ENCODE measurements at regions not wholly inside any gene's neighbourhood (a gene's known extent, or its start where the extent isn't known, plus 50 kb on each side); places are given as distances from the start of the nearest gene placed in this dataset.

GRCh38 chr7:110388457-110388856, 702.5 kb upstream of the LRRN3 start:
- no peak overlapping the region for H3K27ac Mint-ChIP-seq
- no peaks in the 10 kb centered on the region for H3K4me1 Mint-ChIP-seq
- no peaks in the 10 kb centered on the region for H3K9me3 Mint-ChIP-seq
- no peak overlapping the region for H3K4me3 Mint-ChIP-seq
- CTCF ChIA-PET, result no interaction called here
- intact Hi-C loops (cut with micrococcal nuclease), result no loop called here
- POLR2A ChIA-PET, result no interaction called here
- H3K36me3 Mint-ChIP-seq (ENCODE audit: low read depth), result no peaks in the 10 kb centered on the region
- no peak for DNase-seq
- no peaks in the 10 kb centered on the region for H3K27me3 Mint-ChIP-seq
- TF ChIP-seq, protein P1, sequence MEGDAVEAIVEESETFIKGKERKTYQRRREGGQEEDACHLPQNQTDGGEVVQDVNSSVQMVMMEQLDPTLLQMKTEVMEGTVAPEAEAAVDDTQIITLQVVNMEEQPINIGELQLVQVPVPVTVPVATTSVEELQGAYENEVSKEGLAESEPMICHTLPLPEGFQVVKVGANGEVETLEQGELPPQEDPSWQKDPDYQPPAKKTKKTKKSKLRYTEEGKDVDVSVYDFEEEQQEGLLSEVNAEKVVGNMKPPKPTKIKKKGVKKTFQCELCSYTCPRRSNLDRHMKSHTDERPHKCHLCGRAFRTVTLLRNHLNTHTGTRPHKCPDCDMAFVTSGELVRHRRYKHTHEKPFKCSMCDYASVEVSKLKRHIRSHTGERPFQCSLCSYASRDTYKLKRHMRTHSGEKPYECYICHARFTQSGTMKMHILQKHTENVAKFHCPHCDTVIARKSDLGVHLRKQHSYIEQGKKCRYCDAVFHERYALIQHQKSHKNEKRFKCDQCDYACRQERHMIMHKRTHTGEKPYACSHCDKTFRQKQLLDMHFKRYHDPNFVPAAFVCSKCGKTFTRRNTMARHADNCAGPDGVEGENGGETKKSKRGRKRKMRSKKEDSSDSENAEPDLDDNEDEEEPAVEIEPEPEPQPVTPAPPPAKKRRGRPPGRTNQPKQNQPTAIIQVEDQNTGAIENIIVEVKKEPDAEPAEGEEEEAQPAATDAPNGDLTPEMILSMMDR (IDR thresholded peaks at IDR 0.05), result no peak
- ATAC-seq (ENCODE audit: low read depth), result no peak

GRCh38 chr7:110396021-110396420, 694.9 kb upstream of the LRRN3 start:
- Mint-ChIP-seq H3K36me3 (ENCODE audit: low read depth) (no peaks in the 10 kb centered on the region), H3K27me3 (no peaks in the 10 kb centered on the region), H3K4me3 (no peak overlapping the region), H3K4me1 (no peaks in the 10 kb centered on the region), H3K27ac (no peak overlapping the region), H3K9me3 (no peaks in the 10 kb centered on the region)
- ChIA-PET CTCF (no interaction called here), POLR2A (no interaction called here)
- intact Hi-C loops (cut with micrococcal nuclease), result no loop called here
- DNase-seq (no peak), ATAC-seq (ENCODE audit: low read depth) (no peak)
- TF ChIP-seq, protein P1 (IDR thresholded peaks at IDR 0.05), result no peak

DNA sequence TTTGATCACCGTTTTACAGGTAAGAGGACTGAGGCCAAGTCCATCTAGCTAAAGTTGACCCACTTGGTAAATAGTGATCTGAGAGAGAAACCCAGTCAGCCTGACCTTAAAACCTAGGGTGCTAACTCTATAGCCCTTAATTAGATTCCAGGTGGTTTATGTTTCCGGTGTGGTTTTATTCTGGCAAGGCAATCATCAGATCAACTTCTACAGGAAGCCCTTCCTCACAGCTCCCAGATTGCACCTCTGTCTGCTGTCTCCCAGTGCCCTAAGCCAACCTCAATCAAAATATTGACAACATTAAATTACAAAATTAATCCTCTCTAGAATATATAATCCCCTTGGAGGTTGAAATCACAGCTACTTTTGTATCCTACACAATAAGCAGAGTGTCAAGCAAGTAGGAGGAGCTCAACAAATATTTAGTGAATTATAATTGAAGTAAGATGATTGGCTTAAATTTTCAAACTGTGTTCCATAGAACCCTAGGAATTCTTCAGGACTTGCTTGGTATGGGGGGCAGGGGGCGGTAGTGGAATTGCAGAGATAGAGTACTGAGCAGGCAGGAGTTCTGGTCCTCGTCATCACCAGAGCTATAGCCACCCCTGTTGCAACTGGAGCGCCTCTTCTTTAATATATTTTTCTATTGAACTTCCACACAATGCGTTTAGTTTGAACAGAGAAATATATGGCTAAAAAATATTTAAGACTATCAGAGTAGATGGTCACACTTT, 692.8 kb upstream of the LRRN3 start:
- Mint-ChIP-seq H3K36me3 (ENCODE audit: low read depth) (no peaks in the 10 kb centered on the region), H3K27ac (no peak overlapping the region), H3K4me1 (no peaks in the 10 kb centered on the region), H3K9me3 (no peaks in the 10 kb centered on the region), H3K4me3 (no peak overlapping the region), H3K27me3 (no peaks in the 10 kb centered on the region)
- ChIA-PET CTCF (no interaction called here), POLR2A (no interaction called here)
- TF ChIP-seq, protein P1 (IDR thresholded peaks at IDR 0.05), result no peak
- ATAC-seq (ENCODE audit: low read depth), result no peak
- no peak for DNase-seq
- intact Hi-C loops (cut with micrococcal nuclease), result no loop called here

- ChIA-PET POLR2A (no interaction called here), CTCF (no interaction called here)
- H3K36me3 Mint-ChIP-seq (ENCODE audit: low read depth), result no peaks in the 10 kb centered on the region
- intact Hi-C loops (cut with micrococcal nuclease), result no loop called here
- DNase-seq (no peak), ATAC-seq (ENCODE audit: low read depth) (no peak)
- H3K4me1 Mint-ChIP-seq, result no peaks in the 10 kb centered on the region
- no peaks in the 10 kb centered on the region for H3K9me3 Mint-ChIP-seq
- TF ChIP-seq, protein P1 (IDR thresholded peaks at IDR 0.05), result no peak
- H3K4me3 Mint-ChIP-seq, result no peak overlapping the region
- H3K27ac Mint-ChIP-seq, result no peak overlapping the region
- no peaks in the 10 kb centered on the region for H3K27me3 Mint-ChIP-seq
These were observed 691.5 kb upstream of the LRRN3 start for GRCh38 chr7:110399421-110399820.

DNA sequence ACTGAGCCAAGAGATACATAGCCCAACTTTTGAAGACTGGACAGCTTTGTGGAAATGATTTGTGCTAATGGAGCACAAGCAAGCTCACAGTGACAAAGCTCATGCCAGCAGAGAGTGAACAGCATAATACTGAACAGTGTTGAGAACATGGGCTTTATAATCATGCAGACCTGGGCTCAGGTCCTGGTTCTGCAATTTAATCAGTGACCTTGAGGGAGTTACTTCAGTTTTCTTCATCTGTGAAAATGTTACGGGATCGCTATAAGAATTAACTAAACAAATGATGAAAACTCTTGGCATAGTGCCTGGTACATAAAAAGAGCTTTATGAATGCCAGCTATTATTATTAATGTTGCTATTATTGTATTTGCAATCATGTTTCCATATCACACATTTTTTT, 690.5 kb upstream of the LRRN3 start:
- no peak overlapping the region for H3K4me3 Mint-ChIP-seq
- no peaks in the 10 kb centered on the region for H3K4me1 Mint-ChIP-seq
- no peak overlapping the region for H3K27ac Mint-ChIP-seq
- POLR2A ChIA-PET, result no interaction called here
- TF ChIP-seq, protein P1 (IDR thresholded peaks at IDR 0.05), result no peak
- intact Hi-C loops (cut with micrococcal nuclease), result no loop called here
- no peaks in the 10 kb centered on the region for H3K9me3 Mint-ChIP-seq
- DNase-seq (no peak), ATAC-seq (ENCODE audit: low read depth) (no peak)
- CTCF ChIA-PET, result no interaction called here
- H3K36me3 Mint-ChIP-seq (ENCODE audit: low read depth), result no peaks in the 10 kb centered on the region
- H3K27me3 Mint-ChIP-seq, result no peaks in the 10 kb centered on the region
